ENCODE measurements at regions not wholly inside any gene's neighbourhood (a gene's known extent, or its start where the extent isn't known, plus 50 kb on each side); places are given as distances from the start of the nearest gene placed in this dataset.

GRCh38 chr4:57658673-57659072 is 548.5 kb upstream of the IGFBP7 start:
- Histone ChIP-seq H3K27ac (ENCODE audit: low read depth, low read length) (no peak overlapping the region), H3K27me3 (ENCODE audit: insufficient read depth, low read length) (no peaks in the 10 kb centered on the region), H3K9me3 (ENCODE audit: insufficient read depth, low read depth, low read length) (no peaks in the 10 kb centered on the region), H3K14ac (ENCODE audit: low read length) (no peak overlapping the region), H4K12ac (ENCODE audit: low read depth, low read length) (no peak overlapping the region), H4K91ac (ENCODE audit: low read depth, low read length) (no peak overlapping the region), H2AK5ac (ENCODE audit: low read length) (no peak overlapping the region), H3K4me1 (ENCODE audit: control insufficient read depth in 1 of 2, insufficient read depth in 2 of 2, low read length in 2 of 2) (no peaks in the 10 kb centered on the region), H4K8ac (ENCODE audit: low read depth, low read length) (no peak overlapping the region), H2BK5ac (ENCODE audit: low read depth, low read length, poor library complexity) (no peak overlapping the region), H3K9ac (ENCODE audit: low read length) (no peak overlapping the region), H2BK120ac (ENCODE audit: insufficient read depth, low read length, poor library complexity) (no peak overlapping the region), H3K4me2 (ENCODE audit: low read length) (no peak overlapping the region), H3K4me3 (ENCODE audit: low read depth, low read length) (no peak overlapping the region), H2AFZ (ENCODE audit: insufficient read depth, low read length, poor library complexity) (no peak overlapping the region), H2BK12ac (ENCODE audit: low read length) (no peak overlapping the region), H3K23ac (ENCODE audit: low read length) (no peak overlapping the region), H3K79me2 (ENCODE audit: control insufficient read depth, insufficient read depth, low read length, poor library complexity) (no peaks in the 10 kb centered on the region), H3K18ac (ENCODE audit: low read length) (no peak overlapping the region), H3K4ac (ENCODE audit: low read depth, low read length) (no peak overlapping the region), H3K79me1 (ENCODE audit: low read length) (no peaks in the 10 kb centered on the region), H3K36me3 (ENCODE audit: control insufficient read depth in 1 of 2, insufficient read depth in 2 of 2, low read length in 2 of 2) (no peaks in the 10 kb centered on the region)
- DNase-seq: no peak

GRCh38 chr4:57658188-57658587 is 548.0 kb upstream of the IGFBP7 start:
- no peak overlapping the region for H4K91ac ChIP-seq (ENCODE audit: low read depth, low read length)
- no peaks in the 10 kb centered on the region for H3K79me2 ChIP-seq (ENCODE audit: control insufficient read depth, insufficient read depth, low read length, poor library complexity)
- H3K14ac ChIP-seq (ENCODE audit: low read length): no peak overlapping the region
- H3K27me3 ChIP-seq (ENCODE audit: insufficient read depth, low read length): no peaks in the 10 kb centered on the region
- DNase-seq: no peak
- H3K9me3 ChIP-seq (ENCODE audit: insufficient read depth, low read depth, low read length): no peaks in the 10 kb centered on the region
- H2AFZ ChIP-seq (ENCODE audit: insufficient read depth, low read length, poor library complexity): no peak overlapping the region
- H3K4me3 ChIP-seq (ENCODE audit: low read depth, low read length): no peak overlapping the region
- H3K27ac ChIP-seq (ENCODE audit: low read depth, low read length): no peak overlapping the region
- H3K79me1 ChIP-seq (ENCODE audit: low read length): no peaks in the 10 kb centered on the region
- H3K4me2 ChIP-seq (ENCODE audit: low read length): no peak overlapping the region
- H2AK5ac ChIP-seq (ENCODE audit: low read length): no peak overlapping the region
- no peak overlapping the region for H2BK12ac ChIP-seq (ENCODE audit: low read length)
- H3K4ac ChIP-seq (ENCODE audit: low read depth, low read length): no peak overlapping the region
- H4K8ac ChIP-seq (ENCODE audit: low read depth, low read length): no peak overlapping the region
- H3K4me1 ChIP-seq (ENCODE audit: control insufficient read depth in 1 of 2, insufficient read depth in 2 of 2, low read length in 2 of 2): no peaks in the 10 kb centered on the region
- no peak overlapping the region for H3K9ac ChIP-seq (ENCODE audit: low read length)
- H2BK120ac ChIP-seq (ENCODE audit: insufficient read depth, low read length, poor library complexity): no peak overlapping the region
- no peak overlapping the region for H2BK5ac ChIP-seq (ENCODE audit: low read depth, low read length, poor library complexity)
- H3K23ac ChIP-seq (ENCODE audit: low read length): no peak overlapping the region
- no CpG with 5 or more reads among the region's 3 CpGs for WGBS (ENCODE audit: extremely low coverage, insufficient coverage, insufficient read length)
- no peaks in the 10 kb centered on the region for H3K36me3 ChIP-seq (ENCODE audit: control insufficient read depth in 1 of 2, insufficient read depth in 2 of 2, low read length in 2 of 2)
- no peak overlapping the region for H4K12ac ChIP-seq (ENCODE audit: low read depth, low read length)
- H3K18ac ChIP-seq (ENCODE audit: low read length): no peak overlapping the region

- Histone ChIP-seq H3K14ac (ENCODE audit: low read length) (no peak overlapping the region), H3K4me1 (ENCODE audit: control insufficient read depth in 1 of 2, insufficient read depth in 2 of 2, low read length in 2 of 2) (no peaks in the 10 kb centered on the region), H4K12ac (ENCODE audit: low read depth, low read length) (no peak overlapping the region), H4K8ac (ENCODE audit: low read depth, low read length) (no peak overlapping the region), H2BK5ac (ENCODE audit: low read depth, low read length, poor library complexity) (no peak overlapping the region), H3K4me3 (ENCODE audit: low read depth, low read length) (no peak overlapping the region), H3K23ac (ENCODE audit: low read length) (no peak overlapping the region), H4K91ac (ENCODE audit: low read depth, low read length) (no peak overlapping the region), H3K79me2 (ENCODE audit: control insufficient read depth, insufficient read depth, low read length, poor library complexity) (no peaks in the 10 kb centered on the region), H3K36me3 (ENCODE audit: control insufficient read depth in 1 of 2, insufficient read depth in 2 of 2, low read length in 2 of 2) (no peaks in the 10 kb centered on the region), H3K79me1 (ENCODE audit: low read length) (no peaks in the 10 kb centered on the region), H2BK120ac (ENCODE audit: insufficient read depth, low read length, poor library complexity) (no peak overlapping the region), H3K4me2 (ENCODE audit: low read length) (no peak overlapping the region), H3K4ac (ENCODE audit: low read depth, low read length) (no peak overlapping the region), H2BK12ac (ENCODE audit: low read length) (no peak overlapping the region), H2AK5ac (ENCODE audit: low read length) (no peak overlapping the region), H3K27ac (ENCODE audit: low read depth, low read length) (no peak overlapping the region), H2AFZ (ENCODE audit: insufficient read depth, low read length, poor library complexity) (no peak overlapping the region), H3K9me3 (ENCODE audit: insufficient read depth, low read depth, low read length) (no peaks in the 10 kb centered on the region), H3K27me3 (ENCODE audit: insufficient read depth, low read length) (no peaks in the 10 kb centered on the region), H3K9ac (ENCODE audit: low read length) (no peak overlapping the region), H3K18ac (ENCODE audit: low read length) (no peak overlapping the region)
- DNase-seq: no peak
- no CpG with 5 or more reads among the region's 1 CpG for WGBS (ENCODE audit: extremely low coverage, insufficient coverage, insufficient read length)
Measured at GRCh38 chr4:57655342-57655741, 545.2 kb upstream of the IGFBP7 start.

GRCh38 chr4:57652779-57653178 is 542.6 kb upstream of the IGFBP7 start:
- no peak overlapping the region for H3K14ac ChIP-seq (ENCODE audit: low read length)
- no peak overlapping the region for H2AFZ ChIP-seq (ENCODE audit: insufficient read depth, low read length, poor library complexity)
- no CpG with 5 or more reads among the region's 2 CpGs for WGBS (ENCODE audit: extremely low coverage, insufficient coverage, insufficient read length)
- H3K23ac ChIP-seq (ENCODE audit: low read length): no peak overlapping the region
- H4K8ac ChIP-seq (ENCODE audit: low read depth, low read length): no peak overlapping the region
- no peaks in the 10 kb centered on the region for H3K27me3 ChIP-seq (ENCODE audit: insufficient read depth, low read length)
- no peaks in the 10 kb centered on the region for H3K4me1 ChIP-seq (ENCODE audit: control insufficient read depth in 1 of 2, insufficient read depth in 2 of 2, low read length in 2 of 2)
- H2BK120ac ChIP-seq (ENCODE audit: insufficient read depth, low read length, poor library complexity): no peak overlapping the region
- H3K4me3 ChIP-seq (ENCODE audit: low read depth, low read length): no peak overlapping the region
- no peak overlapping the region for H3K18ac ChIP-seq (ENCODE audit: low read length)
- no peaks in the 10 kb centered on the region for H3K36me3 ChIP-seq (ENCODE audit: control insufficient read depth in 1 of 2, insufficient read depth in 2 of 2, low read length in 2 of 2)
- H3K79me2 ChIP-seq (ENCODE audit: control insufficient read depth, insufficient read depth, low read length, poor library complexity): no peaks in the 10 kb centered on the region
- no peaks in the 10 kb centered on the region for H3K9me3 ChIP-seq (ENCODE audit: insufficient read depth, low read depth, low read length)
- H4K91ac ChIP-seq (ENCODE audit: low read depth, low read length): no peak overlapping the region
- DNase-seq: no peak
- no peak overlapping the region for H2BK5ac ChIP-seq (ENCODE audit: low read depth, low read length, poor library complexity)
- no peak overlapping the region for H3K27ac ChIP-seq (ENCODE audit: low read depth, low read length)
- no peak overlapping the region for H2AK5ac ChIP-seq (ENCODE audit: low read length)
- H2BK12ac ChIP-seq (ENCODE audit: low read length): no peak overlapping the region
- no peak overlapping the region for H3K4ac ChIP-seq (ENCODE audit: low read depth, low read length)
- H3K79me1 ChIP-seq (ENCODE audit: low read length): no peaks in the 10 kb centered on the region
- H3K4me2 ChIP-seq (ENCODE audit: low read length): no peak overlapping the region
- H4K12ac ChIP-seq (ENCODE audit: low read depth, low read length): no peak overlapping the region
- H3K9ac ChIP-seq (ENCODE audit: low read length): no peak overlapping the region

All from trophoblast cell (in vitro differentiated cells and primary cell).